ENCODE measurements at regions not wholly inside any gene's neighbourhood (a gene's known extent, or its start where the extent isn't known, plus 50 kb on each side); places are given as distances from the start of the nearest gene placed in this dataset.

GRCh38 chr6:145507239-145507638, 228.1 kb downstream of the EPM2A start:
- Mint-ChIP-seq H3K36me3 (ENCODE audit: low read depth) (peaks cover 5% of the 10 kb centered on the region; the same call in 2 of the 3 replicates), H3K27me3 (ENCODE audit: insufficient read depth, low read depth, poor library complexity) (no peaks in the 10 kb centered on the region), H3K9me3 (peaks cover 7% of the 10 kb centered on the region; the same call in 2 of the 3 replicates), H3K4me3 (no peak overlapping the region), H3K4me1 (peaks cover 6% of the 10 kb centered on the region; the same call in 2 of the 3 replicates), H3K27ac (no peak overlapping the region)
- no peak overlapping the region for H3K4me3 ChIP-seq
- no peaks in the 10 kb centered on the region for H4K20me1 ChIP-seq (replicated peaks; ENCODE audit: insufficient read depth)
- no peak for TF ChIP-seq JUNB (IDR thresholded peaks at IDR 0.05; ENCODE audit: unreplicated experiment)
- TF ChIP-seq, protein P1, sequence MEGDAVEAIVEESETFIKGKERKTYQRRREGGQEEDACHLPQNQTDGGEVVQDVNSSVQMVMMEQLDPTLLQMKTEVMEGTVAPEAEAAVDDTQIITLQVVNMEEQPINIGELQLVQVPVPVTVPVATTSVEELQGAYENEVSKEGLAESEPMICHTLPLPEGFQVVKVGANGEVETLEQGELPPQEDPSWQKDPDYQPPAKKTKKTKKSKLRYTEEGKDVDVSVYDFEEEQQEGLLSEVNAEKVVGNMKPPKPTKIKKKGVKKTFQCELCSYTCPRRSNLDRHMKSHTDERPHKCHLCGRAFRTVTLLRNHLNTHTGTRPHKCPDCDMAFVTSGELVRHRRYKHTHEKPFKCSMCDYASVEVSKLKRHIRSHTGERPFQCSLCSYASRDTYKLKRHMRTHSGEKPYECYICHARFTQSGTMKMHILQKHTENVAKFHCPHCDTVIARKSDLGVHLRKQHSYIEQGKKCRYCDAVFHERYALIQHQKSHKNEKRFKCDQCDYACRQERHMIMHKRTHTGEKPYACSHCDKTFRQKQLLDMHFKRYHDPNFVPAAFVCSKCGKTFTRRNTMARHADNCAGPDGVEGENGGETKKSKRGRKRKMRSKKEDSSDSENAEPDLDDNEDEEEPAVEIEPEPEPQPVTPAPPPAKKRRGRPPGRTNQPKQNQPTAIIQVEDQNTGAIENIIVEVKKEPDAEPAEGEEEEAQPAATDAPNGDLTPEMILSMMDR (conservative IDR thresholded peaks at IDR 0.05; ENCODE audit: low read depth in 2 of 2): no peak
- no peak for TF ChIP-seq EZH2 (IDR thresholded peaks at IDR 0.05; ENCODE audit: low read depth, unreplicated experiment)
- TF ChIP-seq STAT1 (IDR thresholded peaks at IDR 0.05; ENCODE audit: unreplicated experiment): no peak
- TF ChIP-seq ZNF331 (CRISPR knock-in tag; IDR thresholded peaks at IDR 0.05; ENCODE audit: low read depth): no peak
- TF ChIP-seq EZH2phosphoT487 (IDR thresholded peaks at IDR 0.05; ENCODE audit: unreplicated experiment): no peak
- no peak for TF ChIP-seq NANOG (IDR thresholded peaks at IDR 0.05; ENCODE audit: borderline replicate concordance)
- no peak for TF ChIP-seq ZNF462 (CRISPR knock-in tag; IDR thresholded peaks at IDR 0.05)
- TF ChIP-seq CREB1 (CRISPR knock-in tag; IDR thresholded peaks at IDR 0.05; ENCODE audit: low read depth): no peak
- no peak for TF ChIP-seq REST (IDR thresholded peaks at IDR 0.05; ENCODE audit: unreplicated experiment)
- TF ChIP-seq ETS1 (IDR thresholded peaks at IDR 0.05): no peak
- TF ChIP-seq POLR2AphosphoS5 (IDR thresholded peaks at IDR 0.05; ENCODE audit: low read depth): no peak
- no peak for TF ChIP-seq ZNF114 (CRISPR knock-in tag; IDR thresholded peaks at IDR 0.05)
- DNase-seq (ENCODE audit: low spot score) (no peak), ATAC-seq (no peak)
- no peaks in the 10 kb centered on the region for H3K79me2 ChIP-seq (replicated peaks; ENCODE audit: insufficient read depth)
- no peak overlapping the region for H3K27ac ChIP-seq (ENCODE audit: low read depth)
- H3K4me2 ChIP-seq: no peak overlapping the region
- no peaks in the 10 kb centered on the region for H3K36me3 ChIP-seq (ENCODE audit: insufficient read depth)
- H2AFZ ChIP-seq: peak overlapping the region; percentile 91; the same call in 1 of the 2 replicates
- H3K9me2 ChIP-seq (ENCODE audit: insufficient read depth): 0 out of 2 replicates have a peak, but pooled peaks cover 4% of the 10 kb centered on the region
- no peaks in the 10 kb centered on the region for H3K4me1 ChIP-seq (ENCODE audit: insufficient read depth)
- no peaks in the 10 kb centered on the region for H3F3A ChIP-seq (replicated peaks; ENCODE audit: low read depth)
- no peaks in the 10 kb centered on the region for H3K27me3 ChIP-seq (ENCODE audit: insufficient read depth)

All from GM23338 (cell line).